ENCODE measurements at regions not wholly inside any gene's neighbourhood (a gene's known extent, or its start where the extent isn't known, plus 50 kb on each side); places are given as distances from the start of the nearest gene placed in this dataset.

DNA sequence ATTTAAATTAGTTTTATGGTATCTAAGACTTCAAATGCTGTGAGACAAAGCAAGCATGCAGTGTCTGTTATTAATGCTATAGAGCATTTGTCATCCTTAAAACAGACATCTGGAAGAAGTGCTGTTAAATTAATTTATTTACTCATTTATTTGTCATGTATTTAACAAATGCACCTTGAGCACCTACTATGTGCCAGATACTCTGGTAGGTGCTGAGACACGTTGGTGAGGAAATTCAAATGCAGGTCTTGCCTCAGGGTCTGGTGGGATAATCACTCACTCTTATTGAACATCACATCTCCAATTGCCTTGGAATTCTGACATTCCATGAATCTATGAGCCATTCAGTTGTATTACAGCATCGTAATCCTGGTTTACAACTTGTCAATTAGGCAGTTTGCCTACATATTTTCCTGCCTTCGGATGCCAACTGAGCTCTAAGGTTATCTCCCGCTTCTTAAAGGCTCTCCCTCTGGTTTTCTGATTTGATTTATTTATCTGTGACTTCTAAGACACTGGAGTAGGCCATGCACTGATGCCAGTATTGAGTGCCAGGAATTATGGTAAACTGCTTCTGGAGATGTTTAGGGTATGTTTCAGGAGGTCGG lies 56.0 kb upstream of the RPS23 start:
- TF ChIP-seq CTCF (IDR thresholded peaks at IDR 0.05) = no peak
- no peak for TF ChIP-seq POLR2A (IDR thresholded peaks at IDR 0.05)
